ENCODE measurements at regions not wholly inside any gene's neighbourhood (a gene's known extent, or its start where the extent isn't known, plus 50 kb on each side); places are given as distances from the start of the nearest gene placed in this dataset.

DNA sequence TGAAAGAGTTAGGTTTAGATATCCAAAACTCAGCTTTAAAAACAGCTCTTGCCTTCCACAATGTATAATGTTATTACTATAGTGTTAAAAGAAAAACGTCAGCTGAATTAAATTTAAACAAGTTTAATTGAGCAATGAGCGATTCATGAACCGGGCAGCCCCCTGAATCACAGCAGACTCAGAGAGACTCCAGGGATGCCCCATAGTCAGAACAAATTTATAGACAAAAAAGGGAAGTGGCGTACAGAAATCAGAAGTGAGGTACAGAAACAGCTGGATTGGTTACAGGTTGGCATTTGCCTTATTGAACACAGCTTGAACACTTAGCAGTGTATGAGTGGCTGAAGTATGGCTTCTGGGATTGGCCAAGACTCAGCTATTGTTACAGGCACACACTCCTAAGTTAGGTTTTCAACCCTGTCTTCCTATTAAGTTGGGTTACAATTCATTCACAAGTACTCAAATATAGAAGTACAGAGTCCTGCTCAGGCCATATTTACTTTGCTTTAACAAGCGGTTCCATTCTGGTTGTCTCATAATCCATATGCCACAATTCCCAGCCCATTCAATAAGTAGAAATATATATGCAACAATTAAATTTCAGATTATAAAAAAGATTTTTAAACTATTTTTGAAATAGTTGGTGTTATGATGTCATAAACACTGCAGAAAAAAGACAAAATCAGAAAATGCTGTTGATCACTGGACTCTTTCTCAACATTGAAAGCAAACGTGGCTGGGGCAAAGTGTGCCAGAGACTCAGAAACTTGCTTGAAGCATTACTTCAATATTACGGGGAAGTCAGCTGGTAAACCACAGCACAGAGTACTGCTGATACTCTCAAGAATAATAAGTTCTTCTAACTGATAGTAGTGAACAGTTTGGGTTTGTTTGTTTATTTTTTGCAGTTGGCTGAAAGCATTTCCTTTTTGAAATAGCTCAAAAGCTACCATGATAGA is 459.7 kb downstream of the RAB28 start:
- DNase-seq, result no peak

DNA sequence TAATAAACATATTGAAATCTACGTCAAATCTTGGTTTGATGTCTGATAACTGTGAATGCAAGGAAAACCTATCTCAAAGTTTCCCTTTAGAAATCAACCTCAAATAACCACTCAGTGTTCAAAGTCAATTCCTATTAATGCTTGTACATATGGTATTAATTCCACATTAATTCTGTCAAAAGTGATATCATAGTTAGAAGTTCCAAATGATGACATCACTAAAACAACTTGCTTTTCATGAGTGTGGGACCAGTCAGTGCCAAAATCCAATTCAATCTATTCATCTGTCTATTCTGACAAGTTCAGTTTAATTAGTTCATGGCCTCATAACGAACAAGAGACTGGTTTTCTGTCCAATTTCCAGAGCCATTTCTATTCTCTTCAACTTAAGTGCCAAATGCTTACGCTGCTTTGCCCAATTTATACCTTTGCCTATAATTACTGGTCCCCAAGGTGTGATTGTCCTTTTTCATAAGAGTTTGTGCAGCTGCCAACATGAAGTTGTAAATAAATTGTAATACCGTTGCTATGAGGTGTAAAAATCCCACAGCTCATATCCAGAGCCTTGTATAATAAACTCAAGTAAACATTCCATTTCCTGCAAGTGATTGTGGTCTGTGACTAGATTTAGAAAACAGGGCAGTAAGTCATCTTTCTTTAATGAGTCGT is 476.2 kb downstream of the RAB28 start:
- no peak for DNase-seq

DNA sequence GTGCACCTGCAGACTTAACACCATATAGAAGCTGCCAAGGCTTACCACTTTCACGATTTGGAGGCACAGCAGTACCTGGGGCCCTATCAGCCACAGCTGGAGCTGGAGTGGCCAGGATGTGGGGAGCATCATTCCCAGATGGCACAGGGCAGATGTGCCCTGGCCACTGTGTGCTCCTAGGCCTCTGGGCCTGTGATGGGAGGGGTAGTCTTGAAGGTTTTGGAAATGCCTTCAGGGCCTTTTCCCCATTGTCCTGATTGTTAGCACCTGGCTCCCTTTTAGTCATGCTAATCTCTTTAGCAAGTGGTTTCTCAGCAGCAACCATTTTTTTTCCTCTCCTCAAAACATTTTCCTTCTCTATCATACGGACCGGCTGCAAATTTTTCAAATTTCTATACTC is 490.2 kb downstream of the RAB28 start:
- no peak for DNase-seq

DNA sequence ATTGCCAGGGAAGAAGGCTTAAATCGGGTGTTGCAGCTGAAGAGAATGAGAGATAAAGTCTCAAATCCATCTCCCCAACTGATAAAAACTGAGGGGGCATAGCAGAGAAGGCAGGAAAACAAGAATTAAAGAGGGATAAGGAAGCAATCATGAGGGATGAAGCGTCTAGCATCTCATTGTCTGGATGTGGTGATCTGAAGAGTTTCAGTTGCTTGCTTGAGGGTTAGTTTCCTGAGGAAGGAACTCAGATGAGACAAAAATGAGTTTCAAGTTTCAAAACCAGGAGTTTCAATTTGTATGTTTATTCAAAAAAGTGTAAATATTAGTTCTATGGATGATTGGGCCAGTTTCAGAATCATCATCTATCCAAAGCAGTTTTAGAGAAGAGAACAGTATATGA is 496.9 kb downstream of the RAB28 start:
- DNase-seq, result no peak

DNA sequence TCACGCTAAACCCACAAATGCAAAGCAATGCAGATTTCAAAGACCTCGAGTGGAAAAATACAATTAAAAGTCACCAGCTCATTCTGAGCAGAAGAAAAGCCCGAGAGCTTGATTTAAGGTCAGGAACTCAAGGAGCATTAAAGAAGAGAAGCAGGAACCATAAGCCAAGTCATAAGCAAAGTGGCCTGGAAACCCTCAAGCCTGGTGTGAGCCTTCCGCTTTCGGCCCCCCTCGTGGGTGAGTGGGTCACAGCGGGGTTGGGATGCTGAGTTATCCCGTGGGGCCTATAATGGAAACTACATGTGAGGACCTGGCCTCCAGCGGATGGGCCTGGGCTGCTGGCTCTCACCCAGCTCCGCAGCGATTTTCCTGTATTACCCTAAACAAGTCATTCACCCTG is 504.3 kb downstream of the RAB28 start:
- DNase-seq, result no peak

DNA sequence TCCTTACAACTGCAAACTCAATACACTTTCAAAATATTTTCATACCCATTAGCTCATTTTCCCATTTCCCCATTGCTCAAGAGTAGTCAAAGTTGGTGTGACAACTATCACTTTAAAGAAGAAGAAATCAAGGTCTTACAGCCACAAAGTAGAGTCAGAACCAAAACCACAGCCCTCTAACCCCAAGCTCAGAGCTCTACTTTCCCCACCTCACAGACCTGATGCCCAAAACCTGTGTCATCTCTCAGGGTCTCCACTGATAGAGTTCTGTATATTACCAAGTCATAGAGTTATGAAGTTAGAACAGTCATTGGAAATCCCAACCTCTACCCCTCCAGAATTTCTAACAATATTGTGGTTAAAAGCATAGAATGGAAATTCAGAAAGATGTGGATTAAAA is 505.8 kb downstream of the RAB28 start:
- no peak for DNase-seq

DNA sequence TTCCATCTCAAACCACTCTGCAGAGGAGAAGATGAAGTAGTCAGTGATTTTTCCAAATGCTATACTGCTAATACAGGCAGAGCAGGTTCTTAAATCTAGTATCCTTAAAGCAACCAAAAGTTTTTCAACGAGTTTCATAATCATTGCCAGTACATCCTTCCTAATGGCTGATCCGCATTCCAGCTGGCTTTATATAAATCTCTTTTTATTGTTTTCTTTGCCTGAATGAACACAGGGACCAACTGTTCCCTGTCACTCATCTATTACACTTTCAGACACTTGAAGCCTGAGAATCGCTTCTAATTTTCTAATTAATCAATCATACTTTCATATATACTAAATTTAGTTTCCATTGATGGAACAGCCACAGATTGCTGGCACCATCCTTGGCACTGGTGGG is 508.6 kb downstream of the RAB28 start:
- no peak for DNase-seq

DNA sequence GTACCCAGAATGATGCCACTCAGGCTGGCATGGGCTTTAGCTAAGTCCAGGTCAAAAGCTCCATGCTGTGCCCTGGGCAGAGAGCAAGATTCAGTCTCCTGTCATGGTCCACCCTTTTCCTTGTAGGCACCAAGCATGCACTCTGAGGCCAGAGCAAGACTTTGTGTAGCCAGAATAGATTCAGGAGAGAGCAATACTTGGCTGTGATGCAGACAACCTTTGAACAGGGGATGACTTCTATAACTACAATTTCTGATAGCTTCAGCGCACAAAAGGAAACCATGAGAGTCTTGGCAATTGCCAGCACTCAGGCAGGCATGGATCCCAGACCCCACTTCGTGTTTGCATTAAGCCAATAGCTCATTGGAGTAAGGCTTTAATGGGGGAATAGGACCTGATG is 510.6 kb downstream of the RAB28 start:
- DNase-seq, result no peak

DNA sequence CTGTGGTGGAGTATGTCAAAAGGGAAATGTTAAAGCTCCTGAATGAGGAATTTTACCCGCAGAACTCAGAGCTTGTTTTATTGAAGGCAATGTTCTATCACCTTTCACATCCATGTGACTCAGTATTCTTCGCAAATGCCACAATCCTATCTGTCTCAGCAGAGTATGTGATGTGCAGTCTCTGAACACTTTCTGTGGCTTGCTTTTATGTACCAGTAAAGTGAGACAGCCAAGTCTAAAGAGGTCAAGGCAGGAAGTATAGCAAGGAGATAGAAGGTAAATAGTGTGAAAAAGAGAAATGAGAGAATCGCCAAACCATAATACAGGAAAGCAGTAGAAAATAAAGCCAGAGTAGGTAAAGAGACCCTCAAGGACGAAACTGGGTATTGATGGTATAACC is 515.8 kb downstream of the RAB28 start:
- DNase-seq, result no peak

DNA sequence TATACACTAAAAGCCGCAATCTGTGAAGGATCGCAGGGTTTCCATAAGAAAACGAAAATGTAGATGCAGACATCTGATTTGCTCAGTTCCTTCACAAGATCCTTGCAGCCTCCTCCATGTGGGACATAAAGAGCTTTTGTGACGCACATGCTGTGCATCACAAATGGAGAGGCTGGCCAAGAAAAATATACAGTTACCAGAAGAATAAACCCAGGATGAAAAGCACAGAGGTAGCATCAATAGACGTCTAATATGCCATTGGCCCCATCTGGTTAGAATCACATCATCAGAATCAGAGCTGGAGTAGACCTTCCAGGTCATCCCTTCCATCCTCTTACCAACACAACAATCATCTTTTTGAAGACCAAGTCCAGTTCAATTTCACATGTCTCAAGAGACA is 517.4 kb downstream of the RAB28 start:
- DNase-seq, result no peak

DNA sequence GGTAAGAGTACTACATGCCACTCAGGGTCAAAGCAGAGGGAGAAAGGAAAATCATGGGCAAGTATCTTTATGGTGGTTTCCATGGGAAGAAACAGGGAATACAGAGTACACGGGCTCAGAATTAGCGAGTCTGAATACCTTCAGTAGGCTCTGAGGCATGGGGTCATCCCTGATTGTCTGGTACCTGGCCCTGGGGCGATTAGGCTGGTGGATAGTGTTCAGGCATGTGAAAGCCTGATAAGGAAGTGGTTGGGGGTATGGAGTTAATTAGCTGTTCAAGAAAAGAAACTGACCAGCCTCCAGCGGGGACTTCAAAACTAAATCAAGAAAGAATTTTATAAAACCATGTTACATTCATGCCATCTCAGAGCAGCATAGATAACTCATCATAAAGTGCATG is 518.8 kb downstream of the RAB28 start:
- DNase-seq, result no peak

DNA sequence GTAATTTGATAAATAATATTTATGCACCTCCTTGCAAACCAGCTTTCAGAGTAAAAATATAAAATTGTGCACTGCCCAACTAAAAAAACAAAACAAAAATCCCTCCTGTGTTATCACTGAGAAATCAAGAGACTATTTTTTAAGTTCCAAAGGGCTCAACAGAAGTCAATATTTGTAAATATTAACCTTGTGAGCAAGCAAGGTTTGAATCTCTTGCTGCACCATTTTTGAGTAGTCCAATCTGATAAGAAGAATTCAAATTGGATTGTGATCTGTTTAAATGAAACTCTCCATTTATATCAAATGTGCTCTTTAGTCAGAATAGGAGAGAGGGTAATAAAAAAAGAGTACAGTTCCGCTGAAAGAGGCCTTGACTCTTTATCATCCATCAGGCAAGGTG is 520.2 kb downstream of the RAB28 start:
- no peak for DNase-seq

DNA sequence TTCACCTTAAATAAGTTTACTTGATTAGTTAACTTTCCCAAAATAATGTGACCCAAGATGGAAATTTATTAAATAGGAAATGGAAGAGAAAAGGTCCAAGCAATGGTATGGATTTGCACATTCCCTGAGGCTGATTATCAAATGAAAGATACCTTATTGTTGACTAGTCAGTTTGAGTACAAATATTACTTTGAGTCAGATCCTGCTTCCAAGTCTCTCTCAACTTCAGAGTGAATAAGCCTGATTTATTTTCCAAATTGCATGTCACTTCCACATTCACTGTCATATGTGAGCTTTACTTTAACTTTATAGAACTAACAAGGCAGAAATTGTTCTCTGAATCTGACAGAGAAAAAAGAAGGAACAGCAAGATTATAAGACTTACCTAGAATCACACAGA is 520.8 kb downstream of the RAB28 start:
- DNase-seq, result no peak

DNA sequence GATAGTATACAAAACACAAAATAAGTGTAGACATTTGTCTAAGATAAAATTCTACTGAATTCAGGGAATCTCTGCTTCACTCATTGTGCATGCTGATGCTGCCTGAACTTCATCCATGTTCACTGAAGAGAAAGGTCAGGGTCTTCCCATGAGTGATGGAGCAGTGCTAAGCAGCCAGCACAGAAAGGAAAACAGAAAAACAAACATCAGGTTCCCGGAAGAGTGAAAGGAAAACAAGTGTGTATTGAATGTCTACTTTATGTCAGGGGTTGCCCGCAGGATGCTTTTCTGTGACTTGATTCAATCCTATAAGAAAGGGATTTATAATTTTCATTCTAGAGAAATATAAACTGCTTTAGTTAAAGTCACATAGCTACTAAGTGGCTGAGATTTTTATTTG is 522.4 kb downstream of the RAB28 start:
- DNase-seq, result no peak

DNA sequence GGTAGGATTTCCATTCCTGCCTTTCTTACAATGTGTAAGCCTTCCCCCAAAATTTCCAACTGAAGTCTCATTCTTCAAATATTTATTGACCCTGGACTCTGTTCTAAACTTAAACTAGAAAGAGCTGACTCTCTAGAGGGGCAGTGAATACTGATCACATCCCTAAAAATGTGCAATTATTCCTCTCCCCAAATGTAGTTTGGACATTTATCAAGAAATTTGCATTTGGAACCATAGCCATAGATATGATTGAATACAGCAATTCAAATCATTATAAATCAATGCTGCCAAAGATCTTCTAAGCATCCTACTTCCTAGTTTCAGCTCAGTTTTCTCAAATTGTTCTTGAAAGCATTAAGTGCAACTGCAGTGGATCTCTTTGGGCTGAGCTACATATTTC is 525.7 kb downstream of the RAB28 start:
- DNase-seq, result no peak

DNA sequence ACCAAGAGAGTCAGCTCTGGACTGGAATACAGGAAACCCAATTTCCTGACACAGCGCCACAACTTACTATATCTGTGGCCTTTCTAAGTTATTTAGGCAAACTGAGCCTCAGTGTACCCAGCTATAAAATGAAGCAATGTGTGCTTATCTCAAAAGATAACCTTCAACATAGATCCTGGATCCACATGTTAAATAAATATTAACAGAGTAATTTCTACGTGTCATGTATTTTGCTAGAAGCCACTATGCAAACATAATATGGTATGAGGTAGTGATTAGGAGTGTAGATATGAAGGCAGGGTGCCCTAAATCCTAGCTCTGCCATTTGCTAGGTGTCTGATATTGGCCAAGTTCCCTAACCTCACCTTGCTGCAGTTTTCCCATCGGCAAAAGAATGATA is 527.0 kb downstream of the RAB28 start:
- no peak for DNase-seq

DNA sequence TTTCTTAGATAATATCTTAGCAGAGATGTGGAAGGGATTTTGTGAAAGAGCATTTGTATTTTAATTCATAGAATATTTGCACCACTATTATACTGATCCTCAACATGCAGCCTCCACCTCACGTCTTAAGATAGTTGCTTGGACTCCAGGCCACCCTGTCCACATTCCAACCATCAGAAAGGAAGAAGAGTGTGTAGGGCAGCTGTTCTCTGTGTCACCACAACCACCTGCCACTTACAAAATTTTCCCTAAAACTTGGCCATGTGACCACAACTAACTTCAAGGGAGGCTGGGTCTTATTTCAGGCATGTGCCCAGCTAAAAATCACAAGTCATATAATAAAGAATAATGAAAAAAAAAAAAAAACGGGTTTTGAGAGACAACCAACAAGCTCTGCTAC is 528.1 kb downstream of the RAB28 start:
- no peak for DNase-seq

DNA sequence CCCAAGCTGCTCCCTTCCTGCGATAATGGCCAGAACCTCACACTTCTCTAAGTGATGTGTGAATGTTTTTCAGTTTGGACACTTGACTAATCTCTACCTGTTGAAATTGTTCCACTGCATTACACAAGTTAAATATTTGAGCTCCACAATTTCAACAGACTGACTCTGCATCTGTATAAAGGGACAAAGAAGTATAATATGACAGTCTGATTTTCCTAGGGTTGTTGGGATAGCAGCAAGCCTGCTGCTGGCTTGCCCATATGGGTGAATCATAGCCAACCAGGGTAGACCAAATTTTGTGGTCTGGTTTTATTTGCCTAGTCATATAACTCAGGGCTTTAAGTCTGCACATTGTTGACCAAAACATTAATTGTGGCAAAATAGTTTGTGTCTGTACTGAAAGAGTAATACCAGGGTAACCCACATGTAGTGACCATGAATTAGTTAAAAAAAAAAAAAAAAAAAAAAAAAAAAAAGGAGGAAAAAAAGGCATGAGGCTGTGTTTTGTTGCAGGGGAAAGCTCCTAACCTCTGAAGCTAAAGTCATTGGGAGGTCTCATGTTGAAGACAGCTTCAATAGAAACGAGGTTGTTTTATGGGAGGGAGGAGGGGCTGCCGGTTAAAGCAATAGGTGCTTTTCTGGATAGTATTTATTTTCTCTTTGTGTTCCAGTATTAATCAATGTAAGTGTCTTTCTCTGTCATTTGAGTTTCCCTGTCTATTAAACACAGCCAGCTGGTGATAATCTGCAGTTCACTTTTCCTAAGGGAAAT is 534.2 kb downstream of the RAB28 start:
- no peak for DNase-seq

DNA sequence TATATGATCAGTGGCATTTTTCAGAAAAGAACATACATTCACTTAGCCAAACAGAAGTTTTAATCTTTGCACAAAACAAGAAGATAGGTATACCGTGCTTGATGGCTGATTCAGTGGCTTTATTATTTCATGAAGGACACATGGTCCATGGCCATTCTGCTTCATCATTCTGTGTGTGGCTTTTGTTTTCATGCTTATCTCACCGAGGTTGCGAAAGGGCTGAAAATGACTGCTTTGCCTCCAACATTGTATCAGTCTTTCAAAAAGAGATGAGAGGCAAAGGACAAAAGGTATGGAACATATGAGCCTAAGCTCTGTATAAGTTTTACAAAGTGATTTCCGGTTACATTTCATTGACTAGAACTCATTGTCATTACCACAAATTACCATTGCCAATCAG is 541.1 kb downstream of the RAB28 start:
- DNase-seq, result no peak

DNA sequence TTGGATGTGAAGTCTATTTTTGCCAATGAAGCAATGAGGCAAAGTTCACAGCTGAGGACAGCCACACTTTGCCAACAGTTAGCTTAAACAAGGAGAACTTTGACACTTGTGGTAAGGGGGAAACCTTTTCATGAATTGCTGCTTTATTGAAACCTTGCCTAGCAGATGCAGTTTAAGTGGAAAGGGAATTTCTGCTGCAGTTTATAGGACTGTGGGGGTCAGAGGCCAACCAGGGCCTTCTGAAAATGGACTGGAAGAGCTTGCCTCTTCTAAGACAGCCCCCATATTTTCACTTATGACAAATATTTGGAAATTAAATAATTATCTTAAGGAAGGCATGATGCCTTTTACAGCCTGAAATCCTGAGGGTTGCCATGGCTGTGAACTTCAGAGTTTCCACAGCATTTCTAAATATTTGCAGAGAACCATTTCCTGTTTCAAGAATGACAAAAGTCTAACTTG is 550.3 kb downstream of the RAB28 start:
- DNase-seq, result no peak

DNA sequence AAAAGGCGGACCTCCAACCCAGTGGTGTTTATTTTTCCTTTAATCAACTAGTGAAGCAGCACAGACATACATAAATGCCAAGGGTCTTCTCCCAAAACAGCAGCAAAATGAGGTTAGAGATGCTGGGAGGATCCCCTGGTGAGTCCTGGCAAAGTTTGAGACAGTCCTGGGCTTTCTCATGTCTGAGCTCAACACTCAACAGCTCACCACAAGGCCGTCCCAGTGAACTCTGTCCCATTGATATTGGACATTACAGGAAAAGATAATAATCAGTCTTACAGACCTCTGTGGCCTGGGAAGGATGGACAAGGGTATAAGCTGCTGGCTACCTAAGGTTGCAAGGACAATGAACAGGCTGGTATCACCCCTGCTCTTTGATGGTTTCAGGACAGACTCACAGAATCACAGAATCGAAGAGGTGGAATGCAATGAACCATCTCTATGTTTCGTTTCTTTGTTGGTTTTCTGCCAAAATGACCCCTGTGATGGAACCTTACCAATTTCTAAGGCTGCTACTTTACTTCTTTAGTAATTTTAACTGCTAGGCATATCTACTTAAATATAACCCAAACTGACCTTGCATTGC is 551.8 kb downstream of the RAB28 start:
- no peak for DNase-seq

DNA sequence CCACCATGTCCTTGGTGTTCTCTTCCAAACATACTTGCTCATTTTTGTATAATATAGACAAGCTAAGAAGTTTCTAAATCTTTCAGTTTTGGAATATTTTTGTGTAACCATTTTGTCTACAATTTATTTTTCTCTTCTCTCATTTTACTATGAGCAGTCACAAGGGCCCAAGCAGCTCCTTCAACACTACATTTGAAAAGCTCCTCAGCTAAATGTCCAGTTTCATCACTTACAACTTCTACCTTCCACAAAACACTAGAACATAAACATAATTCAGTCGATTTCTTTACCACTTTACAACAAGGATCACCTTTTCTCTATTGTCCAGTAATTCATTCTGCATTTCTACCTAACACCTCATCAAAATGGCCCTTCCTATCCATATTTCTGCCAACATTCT is 554.4 kb downstream of the RAB28 start:
- no peak for DNase-seq

DNA sequence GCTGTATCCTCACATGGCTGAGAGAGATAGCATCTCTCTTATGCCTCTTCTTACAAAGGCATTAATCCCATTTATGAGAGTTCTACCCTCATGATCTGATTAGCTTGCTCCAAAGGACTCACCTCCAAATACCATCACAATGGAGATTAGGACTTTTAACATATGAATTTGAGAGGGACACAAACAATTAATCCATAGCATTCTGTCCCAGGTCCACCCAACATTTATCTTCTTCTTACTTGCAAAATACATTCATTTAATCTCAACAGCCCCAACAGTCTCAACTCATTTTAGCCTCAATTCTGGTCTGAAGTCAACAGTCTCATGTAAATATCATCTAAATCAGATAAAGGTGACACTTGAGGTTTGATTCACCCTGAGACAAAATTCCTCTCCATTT is 555.4 kb downstream of the RAB28 start:
- DNase-seq, result no peak
